Kidney epithelial cell (primary cell): ENCODE measurements at regions not wholly inside any gene's neighbourhood (a gene's known extent, or its start where the extent isn't known, plus 50 kb on each side); places are given as distances from the start of the nearest gene placed in this dataset.

ENCODE experiments used
- DNase-seq: peaks from one replicate; pipeline ENCODE4 v3.0.0-alpha.2; 2010; ENCODE audit warnings: low read depth
- H3K27me3 ChIP-seq: 2 replicates; pipeline ENCODE4 v1.6.0; 2011; ENCODE audit warnings: low read length; ENCODE audit not compliant: control insufficient read depth, insufficient read depth
- H3K36me3 ChIP-seq: 2 replicates; pipeline ENCODE4 v1.5.1; 2011; ENCODE audit warnings: low read length; ENCODE audit not compliant: control insufficient read depth, insufficient read depth
- H3K4me3 ChIP-seq: 2 replicates; pipeline ENCODE4 v1.5.1; 2011; ENCODE audit warnings: low read depth, mild to moderate bottlenecking, control low read depth, low read length
- TF ChIP-seq, protein P1 (sequence below): IDR thresholded peaks from 2 replicates; pipeline ENCODE4 v1.5.1; 2011; ENCODE audit warnings: mild to moderate bottlenecking, moderate library complexity, low read length, control low read depth, inconsistent platforms; ENCODE audit not compliant: insufficient read depth, poor library complexity, severe bottlenecking

DNA sequence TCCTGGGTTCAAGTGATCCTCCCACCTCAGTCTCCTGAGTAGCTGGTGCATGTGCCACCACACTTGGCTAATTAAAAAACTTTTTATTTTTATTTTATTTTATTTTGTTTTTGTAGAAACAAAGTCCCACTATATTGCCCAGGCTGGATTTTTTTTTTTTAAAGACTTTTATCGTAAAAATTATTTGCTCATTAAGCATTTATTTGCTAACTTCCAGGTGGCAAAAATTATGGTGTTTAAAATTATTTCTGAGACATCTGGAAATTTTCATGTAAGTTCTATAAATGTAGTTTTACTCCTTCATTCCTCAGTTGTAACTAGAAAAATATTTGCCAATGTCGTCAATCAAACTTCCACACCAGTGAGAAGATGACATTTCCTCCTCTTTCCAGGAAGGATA lies 233.3 kb upstream of the DACH1 start:
- TF ChIP-seq, protein P1, sequence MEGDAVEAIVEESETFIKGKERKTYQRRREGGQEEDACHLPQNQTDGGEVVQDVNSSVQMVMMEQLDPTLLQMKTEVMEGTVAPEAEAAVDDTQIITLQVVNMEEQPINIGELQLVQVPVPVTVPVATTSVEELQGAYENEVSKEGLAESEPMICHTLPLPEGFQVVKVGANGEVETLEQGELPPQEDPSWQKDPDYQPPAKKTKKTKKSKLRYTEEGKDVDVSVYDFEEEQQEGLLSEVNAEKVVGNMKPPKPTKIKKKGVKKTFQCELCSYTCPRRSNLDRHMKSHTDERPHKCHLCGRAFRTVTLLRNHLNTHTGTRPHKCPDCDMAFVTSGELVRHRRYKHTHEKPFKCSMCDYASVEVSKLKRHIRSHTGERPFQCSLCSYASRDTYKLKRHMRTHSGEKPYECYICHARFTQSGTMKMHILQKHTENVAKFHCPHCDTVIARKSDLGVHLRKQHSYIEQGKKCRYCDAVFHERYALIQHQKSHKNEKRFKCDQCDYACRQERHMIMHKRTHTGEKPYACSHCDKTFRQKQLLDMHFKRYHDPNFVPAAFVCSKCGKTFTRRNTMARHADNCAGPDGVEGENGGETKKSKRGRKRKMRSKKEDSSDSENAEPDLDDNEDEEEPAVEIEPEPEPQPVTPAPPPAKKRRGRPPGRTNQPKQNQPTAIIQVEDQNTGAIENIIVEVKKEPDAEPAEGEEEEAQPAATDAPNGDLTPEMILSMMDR, result no peak
- H3K27me3 ChIP-seq, result no peaks in the 10 kb centered on the region
- DNase-seq, result no peak
- H3K4me3 ChIP-seq, result no peak overlapping the region
- no peaks in the 10 kb centered on the region for H3K36me3 ChIP-seq

DNA sequence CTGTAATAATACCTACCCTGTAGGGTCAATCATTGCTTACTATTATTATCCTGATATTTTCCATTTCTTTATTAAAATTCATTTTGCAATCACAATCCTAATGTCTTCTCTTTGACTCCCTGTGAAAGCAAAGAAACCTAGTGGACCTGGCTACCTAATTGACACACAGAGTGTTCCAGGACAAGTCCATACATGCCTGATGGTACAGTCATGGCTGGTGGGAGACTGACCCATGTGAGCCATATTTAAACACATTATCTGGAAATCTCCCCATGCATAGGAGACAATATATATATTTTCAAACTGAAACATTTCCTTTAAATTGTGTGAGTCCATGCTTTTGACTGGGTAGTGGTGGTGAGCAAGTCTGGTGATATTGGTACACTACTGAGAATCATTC lies 230.6 kb upstream of the DACH1 start:
- DNase-seq, result no peak
- TF ChIP-seq, protein P1, result no peak
- Histone ChIP-seq H3K4me3 (no peak overlapping the region), H3K36me3 (no peaks in the 10 kb centered on the region), H3K27me3 (no peaks in the 10 kb centered on the region)

GRCh38 chr13:72093262-72093661 lies 226.3 kb upstream of the DACH1 start:
- no peak overlapping the region for H3K4me3 ChIP-seq
- TF ChIP-seq, protein P1, result no peak
- no peaks in the 10 kb centered on the region for H3K36me3 ChIP-seq
- H3K27me3 ChIP-seq, result no peaks in the 10 kb centered on the region
- DNase-seq, result no peak

GRCh38 chr13:72074663-72075062 lies 207.7 kb upstream of the DACH1 start:
- Histone ChIP-seq H3K36me3 (no peaks in the 10 kb centered on the region), H3K4me3 (no peak overlapping the region), H3K27me3 (no peaks in the 10 kb centered on the region)
- no peak for DNase-seq
- TF ChIP-seq, protein P1, result no peak

GRCh38 chr13:72072261-72072660 lies 205.3 kb upstream of the DACH1 start:
- Histone ChIP-seq H3K36me3 (no peaks in the 10 kb centered on the region), H3K27me3 (no peaks in the 10 kb centered on the region), H3K4me3 (no peak overlapping the region)
- TF ChIP-seq, protein P1, result no peak
- DNase-seq, result no peak

- Histone ChIP-seq H3K36me3 (no peaks in the 10 kb centered on the region), H3K4me3 (no peak overlapping the region), H3K27me3 (no peaks in the 10 kb centered on the region)
- TF ChIP-seq, protein P1, result no peak
- DNase-seq, result no peak
Observed at GRCh38 chr13:72071713-72072112, 204.7 kb upstream of the DACH1 start.
